HUES64 (cell line): ENCODE measurements at regions not wholly inside any gene's neighbourhood (a gene's known extent, or its start where the extent isn't known, plus 50 kb on each side); places are given as distances from the start of the nearest gene placed in this dataset.

ENCODE experiments used
- H3K27ac ChIP-seq: 2 replicates; pipeline ENCODE4 v1.7.0; 2013; ENCODE audit warnings: low read depth, low read length, inconsistent platforms
- H3K27me3 ChIP-seq: 2 replicates; pipeline ENCODE4 v1.6.1; 2013; ENCODE audit warnings: mild to moderate bottlenecking, low read length; ENCODE audit not compliant: insufficient read depth
- H3K36me3 ChIP-seq: 2 replicates; pipeline ENCODE4 v1.6.1; 2013; ENCODE audit warnings: mild to moderate bottlenecking, low read length; ENCODE audit not compliant: insufficient read depth
- H3K4me1 ChIP-seq: 2 replicates; pipeline ENCODE4 v1.6.1; 2013; ENCODE audit warnings: mild to moderate bottlenecking, low read length, moderate library complexity; ENCODE audit not compliant: insufficient read depth
- H3K4me3 ChIP-seq: 2 replicates; pipeline ENCODE4 v1.5.1; 2013; ENCODE audit warnings: mild to moderate bottlenecking, low read length, moderate library complexity
- H3K9ac ChIP-seq: 2 replicates; pipeline ENCODE4 v1.6.1; 2013; ENCODE audit warnings: mild to moderate bottlenecking, low read depth, low read length
- H3K9me3 ChIP-seq: 2 replicates; pipeline ENCODE4 v1.6.1; 2013; ENCODE audit warnings: low read depth, low read length; ENCODE audit not compliant: insufficient read depth
- WGBS: fragments of 150-250, 120-280 bp; methylation state at CpG from one replicate; pipeline ENCODE4 v1.1.7; 2013; ENCODE audit warnings: missing lambda C conversion rate; 5-methylcytosine and 5-hydroxymethylcytosine counted together

- Histone ChIP-seq H3K4me1 (peaks cover 18% of the 10 kb centered on the region), H3K9me3 (no peaks in the 10 kb centered on the region), H3K9ac (no peak overlapping the region), H3K27me3 (no peaks in the 10 kb centered on the region), H3K36me3 (no peaks in the 10 kb centered on the region), H3K27ac (peak overlapping the region; percentile 8; the same call in 1 of the 2 replicates), H3K4me3 (no peak overlapping the region)
- 42% methylated on average over 1 of the region's 2 CpGs for WGBS
Measured at GRCh38 chr11:127567237-127567932, 566.8 kb upstream of the KIRREL3 start.

- Histone ChIP-seq H3K4me3 (no peak overlapping the region), H3K4me1 (peaks cover 18% of the 10 kb centered on the region), H3K9me3 (no peaks in the 10 kb centered on the region), H3K9ac (no peak overlapping the region), H3K27ac (no peak overlapping the region), H3K36me3 (no peaks in the 10 kb centered on the region), H3K27me3 (no peaks in the 10 kb centered on the region)
- WGBS, result 92% methylated on average over 4 of the region's 4 CpGs
Measured at GRCh38 chr11:127564810-127565209, 564.2 kb upstream of the KIRREL3 start.

- Histone ChIP-seq H3K4me3 (no peak overlapping the region), H3K27me3 (no peaks in the 10 kb centered on the region), H3K36me3 (no peaks in the 10 kb centered on the region), H3K9me3 (no peaks in the 10 kb centered on the region), H3K9ac (no peak overlapping the region), H3K4me1 (peaks cover 3% of the 10 kb centered on the region), H3K27ac (no peak overlapping the region)
- whole genome bisulfite sequencing, result 43% methylated on average over 2 of the region's 2 CpGs
Measured at GRCh38 chr11:127559978-127560377, 559.4 kb upstream of the KIRREL3 start.

- Histone ChIP-seq H3K36me3 (no peaks in the 10 kb centered on the region), H3K27ac (no peak overlapping the region), H3K4me3 (no peak overlapping the region), H3K9ac (no peak overlapping the region), H3K9me3 (no peaks in the 10 kb centered on the region), H3K4me1 (no peaks in the 10 kb centered on the region), H3K27me3 (no peaks in the 10 kb centered on the region)
- WGBS, result 96% methylated on average over 6 of the region's 6 CpGs
Measured at GRCh38 chr11:127552446-127552845, 551.9 kb upstream of the KIRREL3 start.

- Histone ChIP-seq H3K9ac (no peak overlapping the region), H3K4me3 (no peak overlapping the region), H3K9me3 (no peaks in the 10 kb centered on the region), H3K27me3 (no peaks in the 10 kb centered on the region), H3K36me3 (no peaks in the 10 kb centered on the region), H3K4me1 (no peaks in the 10 kb centered on the region), H3K27ac (no peak overlapping the region)
- WGBS, result 89% methylated on average over 1 of the region's 3 CpGs
Measured at GRCh38 chr11:127531167-127531566, 530.6 kb upstream of the KIRREL3 start.

- Histone ChIP-seq H3K36me3 (no peaks in the 10 kb centered on the region), H3K9ac (no peak overlapping the region), H3K27ac (no peak overlapping the region), H3K27me3 (no peaks in the 10 kb centered on the region), H3K4me1 (no peaks in the 10 kb centered on the region), H3K9me3 (no peaks in the 10 kb centered on the region), H3K4me3 (no peak overlapping the region)
- WGBS, result 74% methylated on average over 2 of the region's 3 CpGs
Measured at GRCh38 chr11:127528297-127528696, 527.7 kb upstream of the KIRREL3 start.

GRCh38 chr11:127524618-127525017 is 524.0 kb upstream of the KIRREL3 start:
- H3K27me3 ChIP-seq, result no peaks in the 10 kb centered on the region
- H3K9ac ChIP-seq, result no peak overlapping the region
- H3K4me1 ChIP-seq, result no peaks in the 10 kb centered on the region
- H3K9me3 ChIP-seq, result no peaks in the 10 kb centered on the region
- no peaks in the 10 kb centered on the region for H3K36me3 ChIP-seq
- WGBS, result 93% methylated on average over 4 of the region's 4 CpGs
- H3K27ac ChIP-seq, result no peak overlapping the region
- H3K4me3 ChIP-seq, result no peak overlapping the region

- WGBS, result 100% methylated on average over 1 of the region's 2 CpGs
- Histone ChIP-seq H3K27me3 (no peaks in the 10 kb centered on the region), H3K9me3 (no peaks in the 10 kb centered on the region), H3K4me3 (no peak overlapping the region), H3K27ac (no peak overlapping the region), H3K9ac (no peak overlapping the region), H3K36me3 (no peaks in the 10 kb centered on the region), H3K4me1 (no peaks in the 10 kb centered on the region)
Measured at GRCh38 chr11:127521413-127521812, 520.8 kb upstream of the KIRREL3 start.

- no peak overlapping the region for H3K27ac ChIP-seq
- no peaks in the 10 kb centered on the region for H3K36me3 ChIP-seq
- no peaks in the 10 kb centered on the region for H3K27me3 ChIP-seq
- no peak overlapping the region for H3K4me3 ChIP-seq
- no peak overlapping the region for H3K9ac ChIP-seq
- WGBS, result 88% methylated on average over 1 of the region's 1 CpG
- no peaks in the 10 kb centered on the region for H3K9me3 ChIP-seq
- H3K4me1 ChIP-seq, result no peaks in the 10 kb centered on the region
Measured at GRCh38 chr11:127507851-127508250, 507.3 kb upstream of the KIRREL3 start.

- H3K9me3 ChIP-seq, result no peaks in the 10 kb centered on the region
- H3K36me3 ChIP-seq, result no peaks in the 10 kb centered on the region
- no peak overlapping the region for H3K27ac ChIP-seq
- H3K4me1 ChIP-seq, result no peaks in the 10 kb centered on the region
- H3K27me3 ChIP-seq, result no peaks in the 10 kb centered on the region
- no peak overlapping the region for H3K9ac ChIP-seq
- no peak overlapping the region for H3K4me3 ChIP-seq
Measured at GRCh38 chr11:127506647-127507046, 506.1 kb upstream of the KIRREL3 start.

GRCh38 chr11:127506126-127506525 is 505.6 kb upstream of the KIRREL3 start:
- Histone ChIP-seq H3K4me3 (no peak overlapping the region), H3K9me3 (no peaks in the 10 kb centered on the region), H3K4me1 (no peaks in the 10 kb centered on the region), H3K9ac (no peak overlapping the region), H3K27me3 (no peaks in the 10 kb centered on the region), H3K36me3 (no peaks in the 10 kb centered on the region), H3K27ac (no peak overlapping the region)
- WGBS, result 95% methylated on average over 2 of the region's 2 CpGs

- WGBS, result 96% methylated on average over 6 of the region's 7 CpGs
Measured at GRCh38 chr11:127496165-127496564, 495.6 kb upstream of the KIRREL3 start.

More at GRCh38 chr11:127496165-127496564, 495.6 kb upstream of the KIRREL3 start:
- H3K4me3 ChIP-seq, result no peak overlapping the region
- H3K4me1 ChIP-seq, result peaks cover 3% of the 10 kb centered on the region; the same call in 1 of the 2 replicates
- H3K36me3 ChIP-seq, result no peaks in the 10 kb centered on the region
- no peaks in the 10 kb centered on the region for H3K27me3 ChIP-seq
- H3K9me3 ChIP-seq, result no peaks in the 10 kb centered on the region
- H3K27ac ChIP-seq, result no peak overlapping the region
- H3K9ac ChIP-seq, result no peak overlapping the region
